Natural killer cell (primary cell): ENCODE measurements at regions not wholly inside any gene's neighbourhood (a gene's known extent, or its start where the extent isn't known, plus 50 kb on each side); places are given as distances from the start of the nearest gene placed in this dataset.

Experiments
- ATAC-seq, 3 donors: fragments of 150-1000 bp in 2 of 3; fragments of 200-7000 bp in 1 of 3; cut with Tn5 transposase; 1 replicate in 1 of 3; 2 replicates in 2 of 3; pipeline ENCODE4 v1.10.0; 2021; ENCODE audit warnings: mild to moderate bottlenecking in 2 of 3, moderate library complexity in 2 of 3
- DNase-seq, 2 donors: peaks; one replicate each; pipeline versions ENCODE4 v3.0.0 to v3.0.0-alpha.2; 2013 to 2021; ENCODE audit warnings: mixed read lengths in 1 of 2
- H3K27ac ChIP-seq: one replicate; pipeline ENCODE4 v1.5.1; 2013; ENCODE audit warnings: mild to moderate bottlenecking, low read length
- H3K27me3 ChIP-seq: one replicate; pipeline ENCODE4 v1.6.1; 2013; ENCODE audit warnings: low read length; ENCODE audit not compliant: control insufficient read depth, insufficient read depth
- H3K36me3 ChIP-seq: one replicate; pipeline ENCODE4 v1.6.1; 2013; ENCODE audit warnings: low read length; ENCODE audit not compliant: control insufficient read depth, insufficient read depth
- H3K4me1 ChIP-seq: one replicate; pipeline ENCODE4 v1.6.1; 2013; ENCODE audit warnings: low read length; ENCODE audit not compliant: control insufficient read depth, insufficient read depth
- H3K4me3 ChIP-seq: one replicate; pipeline ENCODE4 v1.5.1; 2013; ENCODE audit warnings: low read length
- H3K9me3 ChIP-seq: one replicate; pipeline ENCODE4 v1.6.1; 2013; ENCODE audit warnings: low read length; ENCODE audit not compliant: control insufficient read depth, insufficient read depth
- H3K27ac Mint-ChIP-seq, 2 donors: one replicate each; pipeline ENCODE4 v1.8.0; 2022; ENCODE audit warnings: mild to moderate bottlenecking in 2 of 2, mixed read lengths in 2 of 2, moderate library complexity in 1 of 2
- H3K27me3 Mint-ChIP-seq, 2 donors: one replicate each; pipeline ENCODE4 v1.8.0; 2022; ENCODE audit warnings: low read depth in 2 of 2, mixed read lengths in 2 of 2
- H3K36me3 Mint-ChIP-seq: one replicate; pipeline ENCODE4 v1.8.0; 2022; ENCODE audit warnings: mixed read lengths
- H3K4me1 Mint-ChIP-seq, 2 donors: one replicate each; pipeline ENCODE4 v1.8.0; 2022; ENCODE audit warnings: mixed read lengths in 2 of 2
- H3K4me3 Mint-ChIP-seq: one replicate; pipeline ENCODE4 v1.8.0; 2022; ENCODE audit warnings: mild to moderate bottlenecking, moderate library complexity, mixed read lengths
- H3K9me3 Mint-ChIP-seq, 2 donors: one replicate each; pipeline ENCODE4 v1.8.0; 2022; ENCODE audit warnings: mixed read lengths in 2 of 2
- CTCF ChIP-seq: fragments of 200-600 bp; IDR thresholded peaks from one replicate; pipeline ENCODE4 v1.8.0; 2022; ENCODE audit warnings: antibody characterized with exemption
- WGBS: methylation state at CpG from one replicate; pipeline ENCODE4 v1.1.7; 2013; ENCODE audit warnings: missing lambda C conversion rate; ENCODE audit not compliant: insufficient coverage; 5-methylcytosine and 5-hydroxymethylcytosine counted together
- intact Hi-C: fragments of 100-400 bp; cut with micrococcal nuclease; formaldehyde crosslinking; loops from one replicate; pipeline ENCODE4 v1.14.2; 2022

- no peaks in the 10 kb centered on the region for H3K4me1 ChIP-seq
- WGBS: 73% methylated on average over 3 of the region's 4 CpGs
- ATAC-seq: no peak
- no peak overlapping the region for H3K4me3 ChIP-seq
- H3K9me3 ChIP-seq: no peaks in the 10 kb centered on the region
- intact Hi-C loops: no loop called here
- H3K36me3 ChIP-seq: no peaks in the 10 kb centered on the region
- Mint-ChIP-seq H3K9me3 (peaks cover 0 to 6% of the 10 kb centered on the region in 2 donors), H3K27me3 (no peaks in the 10 kb centered on the region), H3K36me3 (no peaks in the 10 kb centered on the region), H3K4me1 (no peaks in the 10 kb centered on the region), H3K4me3 (no peak overlapping the region), H3K27ac (no peak overlapping the region)
- no peak overlapping the region for H3K27ac ChIP-seq
- no peak for TF ChIP-seq CTCF
- no peaks in the 10 kb centered on the region for H3K27me3 ChIP-seq
- no peak for DNase-seq
Measured at GRCh38 chr1:218524526-218524925, 179.4 kb downstream of the TGFB2 start.

- intact Hi-C loops: no loop called here
- no peak overlapping the region for H3K27ac Mint-ChIP-seq
- no peak overlapping the region for H3K4me3 ChIP-seq
- no peaks in the 10 kb centered on the region for H3K9me3 ChIP-seq
- no peak overlapping the region for H3K4me3 Mint-ChIP-seq
- H3K27me3 ChIP-seq: no peaks in the 10 kb centered on the region
- H3K36me3 ChIP-seq: no peaks in the 10 kb centered on the region
- no peak for DNase-seq
- no peak overlapping the region for H3K27ac ChIP-seq
- TF ChIP-seq CTCF: no peak
- H3K9me3 Mint-ChIP-seq: peaks cover 0 to 6% of the 10 kb centered on the region in 2 donors
- no peaks in the 10 kb centered on the region for H3K4me1 Mint-ChIP-seq
- no peaks in the 10 kb centered on the region for H3K4me1 ChIP-seq
- H3K36me3 Mint-ChIP-seq: no peaks in the 10 kb centered on the region
- H3K27me3 Mint-ChIP-seq: no peaks in the 10 kb centered on the region
- no peak for ATAC-seq
- WGBS: 14% methylated on average over 3 of the region's 6 CpGs
Measured at GRCh38 chr1:218525031-218525430, 179.9 kb downstream of the TGFB2 start.

GRCh38 chr1:218525451-218526197 lies 180.5 kb downstream of the TGFB2 start:
- DNase-seq (no peak), ATAC-seq (no peak)
- Mint-ChIP-seq H3K4me1 (no peaks in the 10 kb centered on the region), H3K27ac (no peak overlapping the region), H3K9me3 (peaks cover 0 to 6% of the 10 kb centered on the region in 2 donors), H3K4me3 (no peak overlapping the region), H3K27me3 (no peaks in the 10 kb centered on the region), H3K36me3 (no peaks in the 10 kb centered on the region)
- Histone ChIP-seq H3K36me3 (no peaks in the 10 kb centered on the region), H3K4me1 (no peaks in the 10 kb centered on the region), H3K9me3 (no peaks in the 10 kb centered on the region), H3K4me3 (no peak overlapping the region), H3K27me3 (no peaks in the 10 kb centered on the region), H3K27ac (no peak overlapping the region)
- WGBS: 100% methylated on average over 1 of the region's 3 CpGs
- intact Hi-C loops: no loop called here
- TF ChIP-seq CTCF: no peak

GRCh38 chr1:218526198-218526580 lies 181.1 kb downstream of the TGFB2 start:
- WGBS: no CpG with 5 or more reads among the region's 1 CpG
- H3K4me1 ChIP-seq: no peaks in the 10 kb centered on the region
- H3K36me3 Mint-ChIP-seq: no peaks in the 10 kb centered on the region
- no peak overlapping the region for H3K4me3 ChIP-seq
- H3K27me3 ChIP-seq: no peaks in the 10 kb centered on the region
- H3K4me1 Mint-ChIP-seq: no peaks in the 10 kb centered on the region
- H3K27me3 Mint-ChIP-seq: no peaks in the 10 kb centered on the region
- no peak for DNase-seq
- H3K9me3 ChIP-seq: no peaks in the 10 kb centered on the region
- no peaks in the 10 kb centered on the region for H3K36me3 ChIP-seq
- no peak for ATAC-seq
- peaks cover 0 to 4% of the 10 kb centered on the region in 2 donors for H3K9me3 Mint-ChIP-seq
- H3K27ac Mint-ChIP-seq: no peak overlapping the region
- TF ChIP-seq CTCF: no peak
- H3K4me3 Mint-ChIP-seq: no peak overlapping the region
- intact Hi-C loops: no loop called here
- H3K27ac ChIP-seq: no peak overlapping the region
